Caco-2 (cell line): ENCODE measurements at regions not wholly inside any gene's neighbourhood (a gene's known extent, or its start where the extent isn't known, plus 50 kb on each side); places are given as distances from the start of the nearest gene placed in this dataset.

Experiments
- BruUV-seq: library from RNA; stranded (reverse); fragments of 400-500 nt; replicated peaks from 2 replicates; lab custom pipeline; 2021; lab: Mats Ljungman, UMichigan
- CTCF ChIA-PET: fragments of 300-600 bp; sonication (Branson Sonifier 250); formaldehyde crosslinking; loops from one replicate; lab custom pipeline; 2022; ENCODE audit warnings: antibody characterized with exemption; lab: Charles Lee
- POLR2A ChIA-PET: fragments of 300-600 bp; sonication (Branson Sonifier 250); formaldehyde crosslinking; loops from one replicate; lab custom pipeline; 2022; ENCODE audit warnings: antibody characterized with exemption; lab: Charles Lee
- DNase-seq, 2 experiments: peaks; one replicate each; pipeline versions ENCODE4 v3.0.0 to v3.0.0-alpha.2; 2020 to 2022
- H3K27me3 ChIP-seq: replicated peaks from 2 replicates; pipeline ENCODE4 v1.6.0; 2011; ENCODE audit warnings: low read length; ENCODE audit not compliant: control insufficient read depth, insufficient read depth
- H3K36me3 ChIP-seq: 2 replicates; pipeline ENCODE4 v1.5.1; 2011; ENCODE audit warnings: low read length; ENCODE audit not compliant: control insufficient read depth, insufficient read depth
- H3K4me1 ChIP-seq: fragments of 250-450 bp; sonication (Bioruptor Pico); 2 replicates; pipeline ENCODE4 v1.5.1; 2020; ENCODE audit warnings: mild to moderate bottlenecking
- H3K4me3 ChIP-seq: 2 replicates; pipeline ENCODE4 v1.5.1; 2011; ENCODE audit warnings: low read depth, mild to moderate bottlenecking, control low read depth, low read length
- H3K9me3 ChIP-seq: fragments of 250-450 bp; sonication (Bioruptor Pico); 2 replicates; pipeline ENCODE4 v1.5.1; 2020; ENCODE audit warnings: mild to moderate bottlenecking, moderate library complexity
- H3K27ac Mint-ChIP-seq: one replicate; pipeline ENCODE4 v1.8.0; 2022; ENCODE audit warnings: mixed read lengths; ENCODE audit not compliant: unreplicated experiment
- H3K27me3 Mint-ChIP-seq: one replicate; pipeline ENCODE4 v1.8.0; 2022; ENCODE audit warnings: mixed read lengths; ENCODE audit not compliant: insufficient read depth, unreplicated experiment
- H3K36me3 Mint-ChIP-seq: one replicate; pipeline ENCODE4 v1.8.0; 2022; ENCODE audit warnings: mild to moderate bottlenecking, mixed read lengths; ENCODE audit not compliant: insufficient read depth, unreplicated experiment
- H3K4me1 Mint-ChIP-seq: one replicate; pipeline ENCODE4 v1.8.0; 2022; ENCODE audit warnings: low read depth, mixed read lengths; ENCODE audit not compliant: unreplicated experiment
- H3K4me3 Mint-ChIP-seq: one replicate; pipeline ENCODE4 v1.8.0; 2022; ENCODE audit warnings: mild to moderate bottlenecking, moderate library complexity, mixed read lengths; ENCODE audit not compliant: unreplicated experiment
- H3K9me3 Mint-ChIP-seq: one replicate; pipeline ENCODE4 v1.8.0; 2022; ENCODE audit warnings: mixed read lengths; ENCODE audit not compliant: unreplicated experiment
- CTCF ChIP-seq, 2 experiments: fragments of 200-600 bp in 1 of 2; IDR thresholded peaks; 1 replicate in 1 of 2; 2 replicates in 1 of 2; pipeline versions ENCODE4 v1.5.1 to v1.8.0; 2011 to 2022; ENCODE audit warnings: antibody characterized with exemption in 1 of 2, control low read depth in 1 of 2, inconsistent platforms in 1 of 2, low read depth in 1 of 2, low read length in 1 of 2, mild to moderate bottlenecking in 1 of 2, moderate library complexity in 1 of 2; ENCODE audit not compliant: insufficient read depth in 1 of 2, severe bottlenecking in 1 of 2, unreplicated experiment in 1 of 2
- intact Hi-C: fragments of 100-400 bp; cut with micrococcal nuclease; formaldehyde crosslinking; loops from one replicate; pipeline ENCODE4 v1.10.0; 2022; ENCODE audit not compliant: unreplicated experiment

DNA sequence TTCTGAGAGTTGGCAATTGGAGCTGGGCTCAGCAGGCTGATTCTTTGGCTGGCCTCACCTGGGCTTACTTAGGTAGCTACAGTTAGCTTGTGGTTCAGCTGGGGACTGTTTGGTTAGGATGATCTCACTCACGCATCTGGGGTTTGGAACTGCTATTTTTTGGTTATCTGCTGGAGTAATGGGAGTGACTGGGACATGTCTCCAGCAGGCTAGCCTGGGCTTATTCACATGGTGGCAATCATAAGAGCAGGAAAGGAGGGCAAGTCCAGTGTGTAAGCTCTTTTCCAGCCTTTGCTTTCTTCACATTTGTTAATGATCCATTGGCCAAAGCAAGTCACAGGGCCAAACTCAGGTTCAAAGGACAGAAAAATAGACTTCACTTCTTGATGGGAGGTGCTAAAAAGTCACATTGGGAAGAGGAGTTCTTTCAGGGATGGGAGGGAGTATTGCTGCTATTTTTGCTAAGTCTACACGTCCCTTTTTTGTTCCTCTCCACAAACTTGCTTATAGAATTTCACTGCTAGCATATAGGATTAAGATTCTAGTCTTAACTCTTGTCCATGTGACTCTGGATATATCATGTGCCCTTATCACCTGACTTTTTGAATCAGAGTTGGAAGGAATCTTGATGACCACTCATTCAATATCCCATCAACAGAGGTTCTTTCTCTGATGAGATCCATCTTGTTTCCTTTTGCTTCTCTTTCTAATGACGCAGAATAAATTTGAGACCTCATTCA lies 174.0 kb downstream of the ZFP36L2 start:
- intact Hi-C loops: no loop called here
- Mint-ChIP-seq H3K4me3 (no peak overlapping the region), H3K27ac (no peak overlapping the region), H3K9me3 (no peaks in the 10 kb centered on the region), H3K4me1 (peaks cover 32% of the 10 kb centered on the region), H3K27me3 (no peaks in the 10 kb centered on the region), H3K36me3 (no peaks in the 10 kb centered on the region)
- no peak for TF ChIP-seq CTCF (IDR thresholded peaks at IDR 0.05; ENCODE audit: insufficient read depth in 1 of 2, low read depth in 1 of 2, low read length in 1 of 2, severe bottlenecking in 1 of 2, unreplicated experiment in 1 of 2)
- DNase-seq: no peak
- CTCF ChIA-PET: interaction anchor here (1.2 kb wide), 1 partner anchor 74 kb away, joined by 5 read pairs; no protein-coding TSS in a partner anchor
- no peaks in the 10 kb centered on the region for H3K27me3 ChIP-seq
- peaks cover 26% of the 10 kb centered on the region for H3K4me1 ChIP-seq
- no peaks in the 10 kb centered on the region; the same call in 1 of the 2 replicates for H3K36me3 ChIP-seq
- no peak overlapping the region for H3K4me3 ChIP-seq
- BruUV-seq: no TSS peak
- POLR2A ChIA-PET: interaction anchor here (0.6 kb wide), 2 partner anchors 12 to 100 kb away, joined by 3 read pairs; no protein-coding TSS in a partner anchor
- no peaks in the 10 kb centered on the region for H3K9me3 ChIP-seq

DNA sequence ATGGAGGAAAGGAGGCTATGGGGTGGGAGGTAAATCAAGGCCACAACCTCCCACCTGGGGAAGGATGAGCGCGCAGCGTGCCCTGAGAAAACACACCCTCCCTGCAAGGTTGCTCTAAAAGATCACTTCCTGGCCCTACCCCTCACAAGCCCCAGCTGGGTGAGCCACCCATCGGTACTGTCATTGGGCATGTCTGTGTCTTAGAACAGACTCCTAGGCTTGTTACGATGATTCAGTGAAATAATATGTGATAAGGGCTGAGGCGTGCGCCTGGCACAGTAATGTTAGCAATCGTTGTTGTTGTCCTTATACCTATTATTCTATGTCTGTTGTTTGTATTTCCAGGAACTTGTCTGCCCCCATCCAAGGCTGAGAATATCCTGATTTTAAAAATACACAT lies 175.1 kb downstream of the ZFP36L2 start:
- CTCF ChIA-PET: interaction anchor here (1.2 kb wide), 1 partner anchor 73 kb away, joined by 5 read pairs; no protein-coding TSS in a partner anchor
- no peak overlapping the region for H3K4me3 Mint-ChIP-seq
- POLR2A ChIA-PET: interaction anchor here (0.6 kb wide), 1 partner anchor 73 kb away, joined by 3 read pairs; no protein-coding TSS in a partner anchor
- H3K9me3 ChIP-seq: no peaks in the 10 kb centered on the region
- H3K4me3 ChIP-seq: no peak overlapping the region
- peaks cover 36% of the 10 kb centered on the region for H3K4me1 ChIP-seq
- no peak overlapping the region for H3K27ac Mint-ChIP-seq
- H3K4me1 Mint-ChIP-seq: peaks cover 41% of the 10 kb centered on the region
- no peaks in the 10 kb centered on the region for H3K27me3 ChIP-seq
- DNase-seq: no peak
- no peaks in the 10 kb centered on the region for H3K27me3 Mint-ChIP-seq
- intact Hi-C loops: no loop called here
- no peaks in the 10 kb centered on the region for H3K36me3 Mint-ChIP-seq
- H3K9me3 Mint-ChIP-seq: no peaks in the 10 kb centered on the region
- no TSS peak for BruUV-seq
- no peak for TF ChIP-seq CTCF (IDR thresholded peaks at IDR 0.05; ENCODE audit: insufficient read depth in 1 of 2, low read depth in 1 of 2, low read length in 1 of 2, severe bottlenecking in 1 of 2, unreplicated experiment in 1 of 2)
- H3K36me3 ChIP-seq: no peaks in the 10 kb centered on the region; the same call in 1 of the 2 replicates

DNA sequence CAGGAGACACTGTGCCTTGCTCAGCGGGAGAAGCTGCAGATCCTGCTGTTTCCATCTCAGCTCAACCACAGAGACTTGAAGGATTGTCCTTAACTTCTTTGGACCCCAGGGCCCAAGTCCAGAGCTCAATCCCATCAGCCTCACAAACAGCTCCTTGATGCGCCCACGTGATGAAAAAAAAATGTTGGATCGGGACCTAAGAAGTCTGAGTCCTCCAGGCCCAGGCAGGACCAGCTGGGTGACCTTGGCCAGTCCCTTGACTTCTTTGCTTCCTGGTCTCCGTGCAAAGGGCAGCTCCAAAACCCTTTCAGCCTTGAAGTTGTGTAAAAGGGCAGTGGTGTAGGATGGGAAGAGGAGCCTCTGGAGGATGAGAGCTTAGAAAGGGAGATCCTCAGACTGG lies 175.5 kb downstream of the ZFP36L2 start:
- H3K4me3 Mint-ChIP-seq: no peak overlapping the region
- ChIA-PET CTCF (interaction anchor here (0.5 kb wide), 1 partner anchor 78 kb away, joined by 3 read pairs; no protein-coding TSS in a partner anchor), POLR2A (no interaction called here)
- intact Hi-C loops: no loop called here
- no peak for TF ChIP-seq CTCF (IDR thresholded peaks at IDR 0.05; ENCODE audit: insufficient read depth in 1 of 2, low read depth in 1 of 2, low read length in 1 of 2, severe bottlenecking in 1 of 2, unreplicated experiment in 1 of 2)
- H3K9me3 Mint-ChIP-seq: no peaks in the 10 kb centered on the region
- no peaks in the 10 kb centered on the region for H3K27me3 ChIP-seq
- H3K36me3 Mint-ChIP-seq: no peaks in the 10 kb centered on the region
- no peak for DNase-seq
- peaks cover 41% of the 10 kb centered on the region for H3K4me1 ChIP-seq
- H3K4me1 Mint-ChIP-seq: peaks cover 41% of the 10 kb centered on the region
- H3K9me3 ChIP-seq: no peaks in the 10 kb centered on the region
- no peak overlapping the region for H3K27ac Mint-ChIP-seq
- H3K36me3 ChIP-seq: no peaks in the 10 kb centered on the region; the same call in 1 of the 2 replicates
- no peaks in the 10 kb centered on the region for H3K27me3 Mint-ChIP-seq
- no TSS peak for BruUV-seq
- no peak overlapping the region for H3K4me3 ChIP-seq
